Breast epithelium (tissue), 4 donors: ENCODE measurements at regions not wholly inside any gene's neighbourhood (a gene's known extent, or its start where the extent isn't known, plus 50 kb on each side); places are given as distances from the start of the nearest gene placed in this dataset.

Source experiments
- DNase-seq, 2 donors: peaks; one replicate each; pipeline ENCODE4 v3.0.0-alpha.2; 2019; ENCODE audit warnings: low spot score in 2 of 2
- H3K27ac ChIP-seq, 2 donors: fragments of 200-600 bp; sonication (generic) in 1 of 2; one replicate each; pipeline ENCODE4 v1.5.1; 2016 to 2019; ENCODE audit warnings: mild to moderate bottlenecking in 1 of 2
- H3K27me3 ChIP-seq, 2 donors: fragments of 200-600 bp; sonication (generic) in 1 of 2; one replicate each; pipeline versions ENCODE4 v1.5.1 to v1.6.0; 2017 to 2019; ENCODE audit warnings: control low read depth in 1 of 2, mild to moderate bottlenecking in 1 of 2
- H3K36me3 ChIP-seq: fragments of 200-600 bp; one replicate; pipeline ENCODE4 v1.5.1; 2019
- H3K4me1 ChIP-seq, 2 donors: fragments of 200-600 bp; sonication (generic); one replicate each; pipeline ENCODE4 v1.5.1; 2016 to 2019; ENCODE audit warnings: control low read depth in 1 of 2
- H3K4me3 ChIP-seq, 3 donors: fragments of 200-600 bp; sonication (generic); 1 replicate in 2 of 3; 2 replicates in 1 of 3; pipeline ENCODE4 v1.5.1; 2016 to 2019; ENCODE audit warnings: mild to moderate bottlenecking in 3 of 3, moderate library complexity in 2 of 3
- H3K9me3 ChIP-seq, 2 donors: fragments of 200-600 bp; sonication (generic) in 1 of 2; one replicate each; pipeline ENCODE4 v1.5.1; 2016 to 2019; ENCODE audit warnings: control low read depth in 1 of 2
- POLR2A ChIP-seq: fragments of 450-650 bp; IDR thresholded peaks from one replicate; pipeline ENCODE4 v1.6.1; 2016; ENCODE audit warnings: antibody characterized with exemption, mild to moderate bottlenecking, moderate library complexity
- POLR2AphosphoS5 ChIP-seq, 3 donors: sonication (generic); formaldehyde crosslinking; IDR thresholded peaks; one replicate each; pipeline ENCODE4 v1.6.1; 2017; ENCODE audit warnings: antibody characterized with exemption in 3 of 3
- intact Hi-C: fragments of 100-400 bp; cut with DNase I; formaldehyde crosslinking; loops from one replicate; pipeline ENCODE4 v1.15.1; 2023; ENCODE audit warnings: low total_unique reads
- TF ChIP-seq, protein P1 (sequence below), 3 donors: fragments of 450-650 bp; IDR thresholded peaks; one replicate each; pipeline ENCODE4 v1.5.1; 2016 to 2017; ENCODE audit warnings: antibody characterized with exemption in 3 of 3, mild to moderate bottlenecking in 3 of 3, moderate library complexity in 3 of 3

DNA sequence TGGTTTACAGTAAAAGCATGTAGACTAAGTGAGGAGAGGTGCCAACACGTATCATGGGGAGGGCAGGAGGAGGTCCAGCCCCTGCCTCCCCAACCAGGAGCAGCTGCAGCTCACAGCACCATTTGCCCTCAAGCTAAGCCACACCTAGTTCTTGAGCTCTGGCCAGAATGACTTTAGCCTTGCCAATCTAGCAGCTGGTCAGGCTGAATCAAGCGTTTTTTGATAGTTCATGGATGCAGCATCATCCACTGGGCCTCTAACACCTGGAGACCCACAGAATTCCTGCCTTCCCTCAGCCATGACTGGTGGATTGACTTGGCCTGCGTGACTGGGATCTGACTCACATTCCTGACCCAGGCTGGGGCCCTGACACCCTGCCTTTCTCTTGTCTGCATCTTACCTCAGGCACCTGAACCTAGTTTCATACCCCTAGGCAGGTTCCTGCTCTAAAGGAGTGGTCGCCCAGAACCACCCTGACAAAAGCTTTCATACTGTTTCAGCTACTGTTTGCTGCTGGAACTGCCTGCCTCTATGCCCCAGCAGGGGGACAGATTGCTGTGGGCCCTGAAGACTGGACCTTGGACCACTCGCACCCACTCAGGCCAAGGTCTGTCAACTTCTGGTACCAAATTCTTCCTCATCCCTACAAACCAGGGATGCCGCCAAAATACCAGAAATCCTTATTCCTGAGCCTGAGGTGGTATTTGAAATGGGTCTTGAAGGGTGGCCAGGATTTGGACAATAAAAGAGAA is 122.3 kb downstream of the QRSL1 start:
- DNase-seq: no peak
- intact Hi-C loops: loop anchor here (2.0 kb wide), 1 partner anchor 37 kb away; no protein-coding TSS in a partner anchor
- Histone ChIP-seq H3K4me3 (no peak overlapping the region), H3K27ac (no peak overlapping the region), H3K36me3 (no peaks in the 10 kb centered on the region), H3K27me3 (no peaks in the 10 kb centered on the region), H3K4me1 (no peaks in the 10 kb centered on the region), H3K9me3 (no peaks in the 10 kb centered on the region)
- TF ChIP-seq, protein P1, sequence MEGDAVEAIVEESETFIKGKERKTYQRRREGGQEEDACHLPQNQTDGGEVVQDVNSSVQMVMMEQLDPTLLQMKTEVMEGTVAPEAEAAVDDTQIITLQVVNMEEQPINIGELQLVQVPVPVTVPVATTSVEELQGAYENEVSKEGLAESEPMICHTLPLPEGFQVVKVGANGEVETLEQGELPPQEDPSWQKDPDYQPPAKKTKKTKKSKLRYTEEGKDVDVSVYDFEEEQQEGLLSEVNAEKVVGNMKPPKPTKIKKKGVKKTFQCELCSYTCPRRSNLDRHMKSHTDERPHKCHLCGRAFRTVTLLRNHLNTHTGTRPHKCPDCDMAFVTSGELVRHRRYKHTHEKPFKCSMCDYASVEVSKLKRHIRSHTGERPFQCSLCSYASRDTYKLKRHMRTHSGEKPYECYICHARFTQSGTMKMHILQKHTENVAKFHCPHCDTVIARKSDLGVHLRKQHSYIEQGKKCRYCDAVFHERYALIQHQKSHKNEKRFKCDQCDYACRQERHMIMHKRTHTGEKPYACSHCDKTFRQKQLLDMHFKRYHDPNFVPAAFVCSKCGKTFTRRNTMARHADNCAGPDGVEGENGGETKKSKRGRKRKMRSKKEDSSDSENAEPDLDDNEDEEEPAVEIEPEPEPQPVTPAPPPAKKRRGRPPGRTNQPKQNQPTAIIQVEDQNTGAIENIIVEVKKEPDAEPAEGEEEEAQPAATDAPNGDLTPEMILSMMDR (IDR thresholded peaks at IDR 0.05): no peak
- TF ChIP-seq POLR2AphosphoS5 (IDR thresholded peaks at IDR 0.05): no peak
- TF ChIP-seq POLR2A: no peak

DNA sequence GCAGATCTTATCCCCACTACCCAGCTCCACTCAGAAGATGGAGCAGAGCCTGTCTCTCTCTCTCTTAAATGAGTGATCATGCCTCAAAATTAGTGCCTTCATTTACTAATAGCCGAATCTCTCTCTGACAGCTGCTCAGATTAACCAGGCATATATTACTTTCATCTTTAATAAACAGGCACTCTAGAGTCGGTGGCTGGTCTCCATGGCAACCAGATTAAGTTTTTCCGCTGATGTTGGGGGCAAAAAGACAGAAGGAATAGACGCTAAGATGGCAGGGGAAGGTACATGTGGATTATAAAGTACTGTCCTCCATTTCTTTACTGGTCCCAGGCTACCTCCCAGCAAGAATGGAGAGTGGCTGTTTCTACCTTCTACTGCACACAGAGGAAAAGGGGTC is 121.6 kb downstream of the QRSL1 start:
- Histone ChIP-seq H3K4me3 (no peak overlapping the region), H3K4me1 (no peaks in the 10 kb centered on the region), H3K36me3 (no peaks in the 10 kb centered on the region), H3K27me3 (no peaks in the 10 kb centered on the region), H3K9me3 (no peaks in the 10 kb centered on the region), H3K27ac (no peak overlapping the region)
- intact Hi-C loops: no loop called here
- DNase-seq: no peak
- TF ChIP-seq POLR2A (no peak), POLR2AphosphoS5 (IDR thresholded peaks at IDR 0.05) (no peak)
- TF ChIP-seq, protein P1 (IDR thresholded peaks at IDR 0.05): no peak

DNA sequence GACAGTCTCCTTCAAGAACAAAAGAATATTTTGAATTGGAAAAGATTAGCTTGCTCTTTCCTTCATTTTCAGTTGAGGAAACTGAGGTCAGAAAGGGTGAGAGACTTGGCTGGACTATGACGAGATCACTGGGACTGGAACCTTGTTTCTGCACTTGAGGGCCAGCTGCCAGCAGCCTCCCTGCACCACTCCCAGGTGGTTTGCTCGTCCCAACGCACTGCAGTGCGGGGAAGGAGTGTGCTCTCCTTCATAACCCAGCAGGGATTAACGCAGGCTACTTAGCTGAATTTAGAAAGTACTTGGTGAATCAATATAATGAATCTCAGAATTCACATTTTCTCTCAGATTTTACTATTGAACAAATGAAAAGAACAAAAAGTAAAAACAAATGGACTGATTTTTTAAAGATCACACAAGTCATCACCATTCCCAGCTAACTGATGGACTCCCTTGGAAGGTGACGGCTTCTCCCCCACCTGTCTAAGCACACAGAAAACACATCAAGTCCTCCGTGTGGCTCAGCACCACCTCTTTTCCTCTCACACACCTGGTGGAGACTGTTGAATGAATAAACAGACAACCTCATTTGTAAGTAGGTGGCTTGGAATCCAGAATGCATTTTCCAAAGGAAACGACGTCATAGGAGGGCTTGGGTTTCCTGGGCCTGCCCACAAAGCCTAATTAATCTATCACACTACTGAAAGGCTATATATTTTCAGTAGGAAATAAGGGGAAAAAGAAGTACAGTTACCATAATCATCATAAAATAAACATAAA is 121.0 kb downstream of the QRSL1 start:
- no peaks in the 10 kb centered on the region for H3K36me3 ChIP-seq
- no peak overlapping the region for H3K27ac ChIP-seq
- intact Hi-C loops: no loop called here
- no peaks in the 10 kb centered on the region for H3K9me3 ChIP-seq
- H3K4me3 ChIP-seq: no peak overlapping the region
- DNase-seq: no peak
- no peaks in the 10 kb centered on the region for H3K27me3 ChIP-seq
- TF ChIP-seq POLR2A (no peak), POLR2AphosphoS5 (IDR thresholded peaks at IDR 0.05) (no peak)
- TF ChIP-seq, protein P1 (IDR thresholded peaks at IDR 0.05): no peak
- no peaks in the 10 kb centered on the region for H3K4me1 ChIP-seq

DNA sequence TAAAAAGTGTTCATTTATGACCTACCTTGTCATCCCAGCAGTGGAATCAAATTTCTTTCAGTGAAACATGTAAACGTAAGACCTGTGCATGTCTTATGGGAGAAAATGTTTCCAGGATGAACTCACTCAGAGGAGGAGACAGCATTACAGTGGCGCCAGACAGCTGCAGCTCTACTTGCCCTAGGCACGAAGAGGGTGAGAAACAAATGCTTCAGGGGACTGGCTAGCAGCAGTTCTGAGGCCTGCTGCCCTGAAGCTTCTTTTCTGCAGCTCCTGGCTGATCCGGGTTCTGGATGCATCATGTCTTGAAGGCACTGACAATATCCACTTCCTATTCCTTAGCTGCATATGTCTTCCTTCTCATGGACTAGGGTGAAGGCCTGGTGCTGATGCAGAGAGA is 120.2 kb downstream of the QRSL1 start:
- no peak overlapping the region for H3K27ac ChIP-seq

More for the DNA sequence above, 120.2 kb downstream of the QRSL1 start:
- no peaks in the 10 kb centered on the region for H3K36me3 ChIP-seq
- no peaks in the 10 kb centered on the region for H3K27me3 ChIP-seq
- H3K4me1 ChIP-seq: no peaks in the 10 kb centered on the region
- no peaks in the 10 kb centered on the region for H3K9me3 ChIP-seq
- H3K4me3 ChIP-seq: no peak overlapping the region
- DNase-seq: no peak
- intact Hi-C loops: no loop called here
- TF ChIP-seq, protein P1 (IDR thresholded peaks at IDR 0.05): no peak
- TF ChIP-seq POLR2A (no peak), POLR2AphosphoS5 (IDR thresholded peaks at IDR 0.05) (no peak)
